T1000 (cell line): ENCODE measurements at regions not wholly inside any gene's neighbourhood (a gene's known extent, or its start where the extent isn't known, plus 50 kb on each side); places are given as distances from the start of the nearest gene placed in this dataset.

Experiments
- DNase-seq: peaks from one replicate; lab custom pipeline; 2025; ENCODE audit warnings: mixed read lengths; lab: John Stamatoyannopoulos, UW

DNA sequence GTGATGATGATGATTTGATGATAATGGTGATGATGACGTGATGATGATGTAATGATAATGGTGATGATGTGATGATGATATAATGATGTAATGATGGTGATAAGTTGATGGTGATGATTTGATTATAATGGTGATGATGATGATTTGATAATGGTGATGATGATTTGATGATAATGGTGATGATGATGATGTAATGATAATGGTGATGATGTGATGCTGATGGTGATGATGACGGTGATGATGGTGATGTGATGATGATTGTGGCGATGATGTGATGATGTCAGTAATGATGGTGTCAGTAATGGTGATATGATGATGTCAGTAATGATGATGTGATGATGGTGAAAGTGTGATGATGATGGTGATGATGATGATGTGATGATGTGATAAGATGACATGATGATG is 613.4 kb downstream of the AACS start:
- DNase-seq = no peak

DNA sequence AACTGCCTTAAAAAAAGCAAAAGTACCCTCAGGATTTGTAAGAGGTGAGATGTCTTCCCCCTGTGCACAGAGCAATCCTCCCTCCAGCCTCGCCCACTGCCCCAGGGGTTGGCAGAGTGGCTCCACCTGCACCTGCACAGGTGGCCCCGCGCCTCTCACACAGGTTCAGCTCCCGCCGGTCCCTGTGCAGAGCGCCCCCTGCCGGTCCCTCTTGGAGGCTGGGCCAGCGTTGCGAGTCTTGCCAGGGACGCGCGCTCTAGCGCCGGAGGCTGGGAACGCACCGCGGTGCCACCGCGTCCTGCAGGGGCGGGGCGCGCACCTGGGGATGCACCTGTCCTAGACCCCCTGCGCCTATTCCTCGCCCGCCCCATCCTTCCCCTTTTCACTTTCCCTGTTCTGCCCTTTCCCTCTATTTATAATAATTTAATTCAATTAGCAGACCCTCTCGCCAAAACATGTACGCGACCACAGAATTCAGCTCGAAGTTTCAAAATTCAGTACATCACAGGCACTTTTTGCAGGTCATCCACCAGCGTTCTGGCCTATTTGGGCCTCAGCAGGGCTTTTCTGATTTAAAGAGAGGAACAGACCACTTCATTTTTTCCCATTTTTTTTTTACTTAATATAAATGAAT is 618.6 kb downstream of the AACS start:
- DNase-seq = no peak

DNA sequence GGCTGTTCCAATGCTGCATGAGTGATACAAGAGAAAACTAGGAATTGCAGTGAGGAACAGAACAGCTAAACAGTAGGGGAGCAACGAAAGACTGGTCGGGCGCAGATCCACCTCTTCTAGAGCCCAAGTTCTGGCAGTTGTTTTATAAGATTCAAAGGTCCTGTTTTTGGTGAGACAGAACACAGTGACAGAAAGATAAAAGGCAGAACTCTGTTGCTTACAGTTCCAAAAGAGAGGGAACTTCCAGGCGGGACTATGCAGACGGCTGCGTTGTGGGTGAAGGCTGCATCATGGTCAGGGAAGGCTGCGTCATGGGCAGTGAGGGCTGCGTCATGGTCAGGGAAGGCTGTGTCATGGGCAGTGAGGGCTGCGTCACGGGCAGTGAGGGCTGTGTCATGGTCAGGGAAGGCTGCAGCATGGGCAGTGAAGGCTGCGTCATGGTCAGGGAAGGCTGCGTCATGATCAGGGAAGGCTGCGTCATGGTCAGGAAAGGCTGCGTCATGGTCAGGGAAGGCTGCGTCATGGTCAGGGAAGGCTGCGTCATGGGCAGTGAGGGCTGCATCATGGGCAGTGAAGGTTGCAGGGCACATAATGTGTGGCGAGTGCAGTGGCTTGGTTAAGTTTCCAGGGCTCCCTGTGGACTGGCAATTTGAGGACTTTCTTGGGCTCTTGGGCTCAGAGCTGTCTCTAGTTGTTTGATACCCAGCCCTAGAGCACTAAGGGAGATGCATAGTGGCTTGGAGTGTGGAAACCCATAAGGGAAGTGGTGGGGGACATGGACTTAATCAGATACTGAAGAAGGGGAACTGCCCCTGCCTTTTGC is 619.9 kb downstream of the AACS start:
- DNase-seq = no peak

DNA sequence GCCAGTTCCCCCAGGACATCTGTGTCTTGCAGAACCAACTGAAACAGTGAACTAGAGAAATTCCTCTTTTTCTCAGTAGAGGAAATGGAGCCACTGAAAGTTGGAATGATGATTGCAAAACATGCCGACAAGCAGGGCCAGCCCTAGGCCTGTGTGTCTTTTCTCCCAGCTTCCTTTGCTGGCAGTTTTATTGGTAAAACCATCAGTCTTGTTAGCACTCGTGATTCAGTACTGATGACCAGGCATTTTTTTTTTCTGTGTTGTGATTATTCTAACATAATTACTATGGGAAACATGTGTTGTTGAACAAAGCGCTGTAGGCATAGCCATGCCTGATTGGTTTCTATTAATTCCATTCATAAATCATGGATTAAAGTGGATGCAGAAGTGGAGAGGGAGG is 620.7 kb downstream of the AACS start:
- DNase-seq = no peak

DNA sequence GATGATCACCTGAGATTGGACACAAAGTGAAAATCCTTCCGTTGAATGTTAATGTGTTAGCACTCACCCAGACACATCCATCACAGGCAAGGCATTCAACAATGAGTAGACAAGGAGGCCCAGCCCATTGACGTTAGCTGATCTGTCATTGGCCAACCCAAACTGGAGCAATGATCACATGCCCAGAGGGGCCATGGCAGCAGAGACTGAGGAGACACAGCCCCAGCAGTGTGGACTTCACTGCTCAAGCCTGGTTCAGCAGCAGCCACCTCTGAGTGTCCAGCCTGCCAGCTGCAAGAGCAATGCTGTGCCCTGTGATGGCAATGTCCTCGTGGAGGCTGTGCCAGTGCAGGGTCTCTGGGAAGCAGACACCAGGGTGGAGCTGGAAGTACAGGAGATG is 622.2 kb downstream of the AACS start:
- DNase-seq = no peak

DNA sequence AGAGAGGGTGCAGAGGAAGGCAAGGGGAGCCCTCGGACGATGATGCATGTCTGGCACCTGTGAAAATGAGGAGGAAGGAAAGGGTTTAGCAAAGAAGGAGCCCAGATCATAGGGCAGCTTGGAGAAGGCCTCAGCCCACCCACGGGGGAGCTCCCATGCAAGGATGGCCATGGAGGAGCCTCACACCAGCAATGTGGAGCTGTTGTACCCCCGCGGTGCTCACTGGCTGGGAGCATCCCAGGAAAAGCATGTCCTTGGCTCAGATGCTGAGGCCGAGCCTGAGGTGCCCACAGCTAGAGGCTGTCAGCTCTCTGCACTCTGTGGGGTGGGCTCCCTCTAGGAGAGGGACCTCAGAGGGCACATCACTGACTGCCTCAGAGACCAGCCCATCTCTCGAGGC is 622.6 kb downstream of the AACS start:
- DNase-seq = no peak

DNA sequence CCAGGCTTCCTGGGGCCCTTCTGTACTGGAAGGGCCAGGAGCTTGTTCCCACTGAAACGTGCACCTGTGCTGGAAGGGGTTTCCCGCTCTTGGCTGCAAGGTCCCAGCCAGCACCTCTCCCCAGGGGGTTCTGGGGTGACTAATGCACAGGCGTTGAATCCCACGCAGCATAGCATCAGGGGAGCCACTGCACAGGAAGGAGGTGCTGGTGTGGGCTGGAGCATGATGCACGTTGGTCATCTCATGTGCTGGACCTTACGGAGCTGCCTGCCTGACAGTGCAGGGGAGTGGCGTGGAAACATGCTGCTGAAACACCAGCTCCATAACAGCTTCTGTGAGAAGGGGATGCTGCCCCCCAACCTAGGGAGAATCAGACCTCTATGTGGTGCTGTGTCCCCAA is 623.0 kb downstream of the AACS start:
- no peak for DNase-seq

DNA sequence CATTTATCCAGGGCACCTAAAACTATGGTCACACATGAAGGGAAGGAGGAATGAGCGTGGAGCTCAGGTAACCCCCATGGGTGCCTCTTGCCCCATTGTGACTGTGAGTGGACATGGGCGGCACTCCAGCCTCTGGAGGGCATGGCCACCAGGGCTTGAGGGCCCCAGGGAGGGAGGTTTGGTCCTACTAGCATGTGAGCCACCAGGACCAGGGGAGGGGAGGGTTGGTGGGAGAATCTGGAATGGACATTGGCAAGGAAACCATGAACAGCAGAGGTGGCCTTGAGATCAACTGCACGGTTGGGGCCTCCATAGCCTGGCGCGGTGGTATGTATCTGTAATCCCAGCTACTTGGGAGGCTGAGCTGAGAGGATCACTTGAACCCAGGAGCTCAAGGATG is 623.6 kb downstream of the AACS start:
- DNase-seq = no peak

DNA sequence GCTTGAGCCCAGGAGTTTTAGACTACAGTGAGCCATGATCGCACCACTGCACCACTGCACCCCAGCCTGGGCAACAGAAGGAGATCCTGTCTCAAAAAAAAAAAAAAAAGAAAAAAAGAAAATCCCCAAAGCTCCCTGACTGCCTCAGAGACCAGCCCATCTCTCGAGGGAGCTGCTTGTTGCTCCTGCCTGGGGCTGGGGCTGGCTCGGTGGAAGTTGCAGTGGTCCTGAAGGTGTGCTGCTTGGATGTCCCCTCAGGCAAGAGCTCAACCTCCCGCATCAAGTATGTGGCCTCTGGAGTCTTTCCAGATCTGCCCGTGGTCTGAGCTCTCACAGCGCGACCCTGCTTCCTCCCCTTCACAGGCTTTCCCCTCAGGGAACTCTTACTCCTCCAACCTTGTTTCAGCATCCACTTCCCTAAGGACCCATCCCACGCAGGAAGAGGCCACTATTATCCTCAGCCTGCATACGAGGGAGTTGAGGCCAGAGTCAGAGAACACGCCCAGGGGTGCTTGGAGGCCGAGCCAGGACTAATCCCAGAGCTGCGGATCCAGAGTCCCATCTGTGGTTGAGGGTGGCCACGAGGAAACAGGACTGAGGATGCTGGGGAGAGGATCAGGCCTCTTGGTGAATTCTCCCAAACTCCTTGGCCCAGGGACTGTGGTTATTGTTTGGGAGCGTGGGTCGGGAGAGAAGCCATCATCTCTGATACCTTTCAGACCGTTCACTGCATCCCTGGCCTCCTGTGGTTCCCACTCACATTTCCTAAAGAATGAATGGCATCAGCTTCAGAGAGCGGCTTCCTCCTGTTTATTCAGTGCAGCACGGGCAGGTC is 624.6 kb downstream of the AACS start:
- DNase-seq = no peak

DNA sequence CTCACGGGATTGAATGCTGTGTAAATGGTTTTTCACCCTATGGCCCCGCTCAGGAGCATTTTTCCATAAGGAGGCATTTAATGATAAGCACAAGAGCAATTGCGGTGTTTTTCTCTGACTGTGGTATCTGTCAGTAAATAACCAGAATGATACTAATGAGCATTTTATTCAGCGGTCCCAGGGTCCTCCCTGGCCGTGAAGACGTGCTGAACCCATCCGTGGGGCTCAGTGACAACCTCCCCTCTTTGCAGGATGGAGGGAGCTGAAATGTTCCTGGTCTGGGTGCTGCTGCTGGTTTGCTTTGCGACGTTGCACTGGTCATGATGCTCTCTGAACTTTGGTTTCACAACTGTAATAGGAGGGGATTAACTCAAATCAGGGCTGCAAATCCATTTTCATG is 625.6 kb downstream of the AACS start:
- DNase-seq = no peak

DNA sequence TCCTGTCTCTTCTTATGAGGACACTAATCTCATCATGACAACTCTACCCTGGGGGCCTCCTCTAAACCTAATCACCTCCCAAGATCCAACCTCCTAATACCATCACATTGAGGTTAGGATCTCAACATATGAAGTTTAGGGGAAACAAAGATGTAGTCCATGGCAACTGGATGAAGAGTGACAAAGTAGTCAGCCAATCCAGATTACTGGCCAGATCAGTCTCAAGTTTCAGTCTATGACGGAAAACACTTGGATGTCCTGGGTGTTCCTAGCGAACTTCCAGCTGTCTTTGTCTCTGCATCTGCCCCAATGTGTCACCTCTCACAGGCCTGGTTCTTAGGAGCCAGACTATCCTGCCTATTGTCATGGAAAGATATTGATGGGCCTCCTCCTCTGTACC is 630.8 kb downstream of the AACS start:
- DNase-seq = no peak

DNA sequence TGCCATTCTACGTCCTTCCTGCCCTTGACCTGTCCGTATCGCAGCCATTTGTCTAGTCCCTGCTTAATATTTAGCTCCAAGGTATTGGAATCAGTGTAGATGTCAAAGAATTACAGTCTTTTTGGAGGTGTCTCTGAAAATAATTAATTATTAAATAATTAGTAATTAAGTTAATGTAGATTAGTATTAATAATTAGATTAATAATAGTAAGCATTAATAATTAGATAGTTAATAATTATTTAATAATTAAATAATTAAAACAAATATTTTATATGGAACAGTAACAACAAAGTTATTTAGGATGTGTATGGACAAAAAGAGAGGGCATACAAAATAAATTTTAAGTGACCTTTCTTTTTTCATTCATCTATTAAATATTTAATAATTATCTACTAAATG is 639.6 kb downstream of the AACS start:
- no peak for DNase-seq

DNA sequence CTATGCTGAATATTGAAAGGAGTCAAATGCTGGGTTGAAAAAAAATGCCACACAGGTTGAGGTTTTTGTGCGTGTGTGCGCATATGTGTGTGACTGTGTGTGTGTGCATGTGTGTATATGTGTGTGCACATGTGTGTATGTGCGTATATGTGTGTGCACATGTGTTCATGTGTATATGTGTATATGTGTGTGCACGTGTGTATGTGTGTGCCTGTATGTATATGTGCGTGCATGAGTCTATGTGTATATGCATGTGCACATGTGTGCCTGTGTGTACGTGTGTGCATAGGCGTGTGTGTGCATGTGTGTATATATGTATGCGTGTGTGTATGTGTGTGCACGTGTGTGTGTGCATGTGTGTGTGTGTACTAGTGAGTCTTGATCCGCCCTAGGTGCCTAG is 655.7 kb downstream of the AACS start:
- no peak for DNase-seq

DNA sequence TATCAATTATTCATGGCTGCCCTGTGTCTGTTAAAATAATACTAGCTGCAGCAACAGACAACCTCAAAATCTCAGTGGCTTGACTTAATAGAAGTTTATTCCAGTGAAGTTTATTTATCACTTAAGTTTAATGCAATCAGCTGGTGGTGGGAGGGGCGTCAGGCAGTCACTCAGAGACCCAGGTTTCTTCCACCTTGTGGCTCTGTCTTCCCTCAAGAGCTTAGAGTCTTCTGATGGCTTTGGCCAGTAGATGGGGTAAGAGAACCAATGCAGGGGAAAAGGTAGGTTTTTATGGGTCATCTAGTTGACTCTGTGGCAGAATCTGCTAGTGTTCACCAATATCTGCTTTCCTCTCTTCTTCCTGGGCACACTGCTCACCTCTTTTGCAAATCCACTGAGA is 668.9 kb downstream of the AACS start:
- DNase-seq = no peak

DNA sequence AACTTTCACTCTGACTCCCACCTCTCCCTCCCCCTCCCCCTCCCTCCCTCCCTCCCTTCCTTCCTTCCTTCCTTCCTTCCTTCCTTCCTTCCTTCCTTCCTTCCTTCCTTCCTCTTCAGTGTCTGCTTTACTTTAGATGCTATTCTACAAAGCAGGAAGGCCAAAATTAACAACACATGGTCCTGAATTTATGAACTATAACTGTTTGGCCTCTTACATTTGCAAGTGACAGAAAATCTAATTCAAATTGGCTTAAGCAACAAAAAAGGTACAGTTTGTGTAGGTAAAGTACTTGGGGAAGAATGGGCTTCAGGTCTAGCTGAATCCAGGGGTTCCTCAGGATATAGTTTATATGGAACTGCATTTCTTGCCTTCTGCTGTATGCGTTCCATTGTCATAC is 673.0 kb downstream of the AACS start:
- no peak for DNase-seq

DNA sequence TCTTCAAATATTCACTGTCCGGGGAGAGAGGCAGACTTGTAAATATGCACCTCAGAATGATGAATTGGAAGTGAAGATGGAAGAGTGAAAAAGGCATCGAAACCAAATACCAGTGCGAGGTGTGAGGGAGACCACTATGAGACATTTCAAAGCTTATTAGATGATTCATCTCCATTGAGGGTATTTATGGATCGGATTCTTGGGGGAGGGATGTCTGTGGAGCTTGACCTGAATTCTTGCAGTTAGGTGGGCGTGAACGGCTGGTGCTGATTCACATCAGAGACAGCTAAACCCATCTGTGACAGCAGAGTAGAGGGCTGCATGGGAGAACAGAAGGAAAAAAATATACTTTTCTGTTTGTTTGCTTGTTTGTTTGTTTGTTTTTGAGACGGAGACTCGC is 677.2 kb downstream of the AACS start:
- no peak for DNase-seq

DNA sequence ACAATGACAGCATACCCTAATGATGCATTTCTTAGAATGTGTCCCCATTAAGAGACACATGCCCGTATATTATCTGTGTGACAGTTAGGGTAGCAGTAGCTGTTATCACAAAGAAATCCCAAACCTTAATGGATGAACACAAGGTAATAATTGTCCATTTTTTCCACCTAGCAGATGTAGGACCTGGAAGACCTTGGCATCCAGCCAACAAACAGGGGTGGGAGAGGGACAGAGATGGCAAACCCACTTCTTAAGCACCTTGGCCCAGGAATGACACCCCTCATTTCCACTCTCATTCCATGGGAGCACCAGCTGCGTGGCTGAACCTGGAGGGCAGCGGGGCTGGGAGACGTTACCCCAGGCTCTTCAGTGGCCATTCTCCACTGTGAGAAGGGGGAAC is 679.0 kb downstream of the AACS start:
- DNase-seq = no peak

DNA sequence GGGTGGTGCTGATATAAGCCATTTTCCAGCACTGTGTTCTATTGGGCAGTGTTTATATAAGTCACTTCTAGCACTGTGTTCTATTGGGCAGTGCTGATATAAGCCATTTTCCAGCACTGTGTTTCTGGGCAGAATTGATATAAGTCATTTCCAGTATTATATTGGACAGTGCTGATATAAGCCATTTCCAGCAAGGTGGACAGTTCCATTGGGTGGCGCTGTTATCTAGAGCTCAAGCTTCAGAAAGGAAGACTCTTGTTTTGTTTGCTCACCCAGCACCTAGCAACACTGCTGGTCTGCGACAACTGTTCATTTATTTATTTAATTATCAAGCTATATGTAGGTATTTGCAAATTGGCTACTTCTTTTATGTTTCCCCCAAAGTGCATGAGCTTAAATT is 690.3 kb downstream of the AACS start:
- no peak for DNase-seq

DNA sequence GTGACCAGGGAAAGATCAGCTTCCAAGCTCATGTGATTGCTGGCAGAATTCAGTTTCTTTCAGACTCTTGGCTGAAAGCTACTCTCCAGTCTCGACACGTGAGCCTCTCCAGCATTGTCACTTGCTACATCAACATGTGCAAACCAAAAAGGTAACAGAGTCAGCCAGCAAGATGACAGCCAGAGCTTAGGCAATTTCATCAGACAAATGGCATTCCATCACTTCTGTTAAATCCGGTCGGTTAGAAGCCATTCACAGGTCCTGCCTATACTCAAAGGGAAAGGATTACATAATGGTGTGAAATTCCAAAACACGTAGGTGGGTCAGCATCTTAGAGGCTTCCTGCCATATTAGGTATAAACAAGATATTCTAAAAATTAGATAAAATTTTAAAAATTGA is 700.9 kb downstream of the AACS start:
- no peak for DNase-seq

DNA sequence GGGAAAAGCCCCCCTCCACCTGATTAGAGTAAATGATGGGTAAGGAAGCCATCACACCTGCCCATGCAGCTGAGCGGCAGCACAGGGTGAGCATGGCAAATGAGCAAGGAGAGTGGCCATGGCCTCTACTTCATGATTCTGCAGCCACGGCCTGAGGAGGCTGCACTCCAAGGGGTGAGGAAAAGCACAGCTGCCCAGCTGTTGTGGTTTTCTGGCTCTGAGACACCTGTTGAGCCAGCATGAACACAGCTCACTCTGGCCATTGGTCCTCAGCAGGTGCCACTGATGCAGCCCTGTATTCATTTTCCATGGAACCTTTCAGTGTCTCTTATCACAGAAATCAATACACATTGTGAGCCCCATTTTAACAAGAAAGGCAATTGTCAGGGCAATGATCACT is 707.2 kb downstream of the AACS start:
- no peak for DNase-seq

DNA sequence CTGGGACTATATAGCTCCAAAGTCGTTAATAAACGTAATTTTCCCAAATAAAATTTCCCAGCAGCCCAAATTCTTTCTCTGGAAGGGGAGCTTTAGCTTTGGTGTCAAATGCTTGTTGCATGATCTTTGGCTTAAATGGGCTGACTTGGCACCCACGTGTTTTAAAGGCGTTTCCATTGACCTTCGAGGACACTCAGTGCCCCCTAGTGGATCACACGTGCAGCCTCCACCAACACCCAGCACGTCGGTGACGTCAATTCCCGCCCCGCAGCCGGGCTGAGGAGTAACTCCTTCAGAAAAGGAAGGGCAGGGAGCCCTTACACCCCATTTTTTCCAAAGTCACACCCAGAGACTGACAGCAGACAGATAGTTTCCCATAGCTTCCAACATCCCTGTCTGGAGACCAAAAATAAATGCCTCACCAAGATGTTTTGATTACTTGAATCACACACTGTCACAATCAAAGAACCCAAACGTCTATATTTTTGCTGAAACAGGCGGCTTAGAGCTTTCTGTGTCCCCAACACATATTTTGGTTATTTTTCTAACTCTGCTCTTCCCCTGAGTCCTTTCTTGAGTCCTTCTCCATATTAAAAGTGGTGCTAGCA is 707.9 kb downstream of the AACS start:
- no peak for DNase-seq

DNA sequence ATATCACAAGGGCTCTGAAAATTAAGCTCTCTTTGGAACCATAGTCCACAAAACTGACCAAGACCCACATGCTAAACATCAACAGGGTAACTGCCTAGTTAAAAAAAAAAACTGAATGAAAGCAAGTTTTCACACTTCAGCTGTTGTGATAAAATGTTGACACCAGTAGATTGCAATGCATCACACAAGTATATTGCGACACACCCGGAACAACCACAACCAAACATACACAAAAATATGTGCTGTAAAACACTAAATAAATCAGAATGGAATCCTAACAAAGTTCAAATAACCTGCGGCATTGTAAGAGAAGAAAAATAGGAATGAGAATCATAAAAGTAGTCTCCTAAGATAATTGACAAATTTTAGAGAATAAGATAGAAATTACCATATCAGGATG is 710.3 kb downstream of the AACS start:
- DNase-seq = no peak

DNA sequence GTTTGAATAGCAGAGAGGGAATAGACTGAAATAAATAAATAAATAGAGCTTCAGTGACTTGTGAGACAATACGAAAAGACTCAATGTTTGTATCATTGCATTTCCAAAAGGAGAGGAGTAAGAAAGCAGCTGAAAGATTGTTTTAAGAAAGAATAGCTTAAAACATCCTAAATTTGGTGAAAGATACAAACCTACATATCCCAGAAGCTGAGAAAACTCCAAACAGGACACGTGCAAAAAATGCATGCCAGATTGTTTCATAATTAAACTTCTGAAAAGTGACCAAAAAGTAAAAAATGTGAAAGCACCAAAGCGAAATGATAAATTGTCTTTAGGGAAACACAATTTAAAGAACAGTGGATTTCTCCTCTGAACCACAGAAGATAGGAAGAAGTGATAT is 711.0 kb downstream of the AACS start:
- DNase-seq = no peak
